ENCODE measurements at regions not wholly inside any gene's neighbourhood (a gene's known extent, or its start where the extent isn't known, plus 50 kb on each side); places are given as distances from the start of the nearest gene placed in this dataset.

DNA sequence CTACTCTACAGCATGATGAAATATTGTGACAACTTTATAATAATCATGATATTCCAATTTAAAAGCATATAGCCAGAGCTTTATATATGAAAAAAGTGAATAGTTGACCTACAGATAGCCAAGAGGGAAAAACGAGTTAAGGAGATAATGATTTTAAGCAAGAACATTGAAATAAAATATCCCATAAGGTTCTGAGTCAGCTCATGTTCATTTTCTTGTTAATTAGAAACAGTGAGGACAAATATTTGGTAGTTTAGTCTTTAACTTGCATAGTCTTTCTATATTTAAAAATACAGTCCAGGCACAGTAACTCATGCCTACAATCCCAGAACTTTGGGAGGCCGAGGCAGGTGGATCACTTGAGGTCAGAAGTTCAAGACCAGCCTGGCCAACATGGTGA, 55.8 kb upstream of the CDH6 start:
- DNase-seq = no peak

DNA sequence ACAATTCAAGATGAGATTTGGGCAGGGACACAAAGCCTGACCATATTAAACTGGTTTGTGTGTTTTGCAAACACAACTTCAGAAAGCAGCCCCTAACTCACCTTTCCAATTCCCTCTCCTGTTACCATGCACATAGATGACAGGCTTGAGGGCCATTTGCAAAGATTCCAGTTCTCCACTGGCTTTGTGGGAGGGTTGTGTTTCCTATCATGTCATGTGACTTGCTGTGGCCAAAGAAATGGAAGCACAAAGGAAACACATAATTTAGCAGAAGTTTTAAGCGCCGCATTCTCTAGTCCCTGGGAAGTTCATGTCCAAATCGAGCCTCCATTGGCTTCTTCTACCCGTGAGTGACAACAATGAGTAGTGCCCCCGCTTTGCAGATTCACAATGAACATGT, 57.9 kb upstream of the CDH6 start:
- no peak for DNase-seq

- no peak for DNase-seq
These were observed 60.0 kb upstream of the CDH6 start for GRCh38 chr5:31133488-31133887.

GRCh38 chr5:31131381-31131891, 62.0 kb upstream of the CDH6 start:
- DNase-seq = no peak

- no peak for DNase-seq
These were observed 62.8 kb upstream of the CDH6 start for GRCh38 chr5:31130676-31131075.

GRCh38 chr5:31124651-31125305, 68.7 kb upstream of the CDH6 start:
- no peak for DNase-seq

- no peak for DNase-seq
These were observed 69.5 kb upstream of the CDH6 start for GRCh38 chr5:31124026-31124425.

- no peak for DNase-seq
These were observed 70.2 kb upstream of the CDH6 start for GRCh38 chr5:31122998-31123951.

DNA sequence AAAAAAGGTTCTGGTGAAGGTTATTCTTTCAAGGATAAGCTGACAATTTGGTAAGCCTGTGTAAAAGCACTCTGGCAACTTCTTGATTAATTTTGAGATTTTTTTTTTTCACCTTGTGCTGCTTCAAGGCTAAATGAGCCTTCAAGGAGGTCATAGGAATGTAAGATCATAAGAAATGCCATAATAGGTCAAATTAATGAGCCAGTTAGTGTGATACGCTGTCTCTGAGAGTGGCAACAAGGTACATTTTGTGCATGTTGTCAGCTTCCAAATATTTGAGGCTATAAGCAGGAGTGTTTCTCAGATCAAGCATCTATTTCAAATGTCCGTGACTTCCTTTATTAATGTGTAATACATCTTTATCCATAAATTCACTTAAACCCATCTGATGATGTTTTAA, 72.3 kb upstream of the CDH6 start:
- no peak for DNase-seq

- no peak for DNase-seq
These were observed 72.9 kb upstream of the CDH6 start for GRCh38 chr5:31120642-31120948.

DNA sequence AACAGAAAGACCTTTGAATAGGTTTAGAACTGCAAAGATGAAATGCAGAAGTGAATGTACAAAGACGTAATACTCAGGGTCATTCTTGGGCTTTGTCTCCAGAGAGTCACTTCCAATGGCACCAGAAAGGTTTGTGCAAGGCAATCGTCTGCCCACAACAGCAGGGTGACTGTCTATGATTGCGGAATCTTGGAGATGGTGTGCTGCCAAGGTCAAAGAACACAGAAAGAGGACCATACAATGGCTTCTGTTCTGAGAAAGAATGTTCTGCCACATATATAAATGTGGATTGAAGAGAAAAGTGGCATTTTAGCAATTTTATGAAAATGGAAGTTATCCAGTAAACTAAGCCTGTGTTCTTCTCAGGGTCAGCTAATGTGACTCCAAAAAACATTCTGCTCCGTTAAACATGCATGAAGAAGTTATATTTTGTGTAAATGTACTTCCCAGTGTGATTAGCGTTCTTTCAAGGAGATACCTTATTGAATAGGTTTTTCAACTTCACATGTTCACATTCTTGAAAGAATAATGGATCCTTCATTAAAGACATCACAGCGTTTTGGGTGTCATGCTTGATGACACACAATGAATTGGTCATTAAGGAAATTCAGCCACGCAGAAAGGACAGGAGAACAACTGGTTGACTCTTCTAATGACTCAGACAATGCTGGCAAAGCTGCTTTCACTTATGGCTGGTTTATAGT, 73.4 kb upstream of the CDH6 start:
- no peak for DNase-seq

- no peak for DNase-seq
These were observed 76.9 kb upstream of the CDH6 start for GRCh38 chr5:31116466-31117031.

- no peak for DNase-seq
These were observed 78.7 kb upstream of the CDH6 start for GRCh38 chr5:31114817-31115216.

GRCh38 chr5:31113666-31114350, 79.7 kb upstream of the CDH6 start:
- no peak for DNase-seq

DNA sequence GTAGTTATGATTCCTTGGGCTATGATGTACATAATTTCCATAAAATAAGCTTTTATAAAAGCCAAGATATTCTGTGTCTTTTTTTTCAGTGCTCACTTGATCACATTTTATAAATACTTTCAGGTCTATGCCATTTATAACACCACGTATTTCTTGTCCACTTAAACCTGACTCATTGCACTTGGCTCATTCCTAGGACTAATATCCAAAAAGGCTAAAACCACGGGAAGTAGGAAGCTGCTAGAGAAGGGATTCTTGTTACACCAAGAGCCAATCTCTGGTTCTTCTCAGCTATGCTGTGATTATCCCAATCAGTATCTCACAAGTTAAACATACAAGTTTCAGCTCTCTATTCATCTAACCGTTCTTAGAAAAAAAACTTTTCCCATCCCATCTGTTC, 80.4 kb upstream of the CDH6 start:
- no peak for DNase-seq

DNA sequence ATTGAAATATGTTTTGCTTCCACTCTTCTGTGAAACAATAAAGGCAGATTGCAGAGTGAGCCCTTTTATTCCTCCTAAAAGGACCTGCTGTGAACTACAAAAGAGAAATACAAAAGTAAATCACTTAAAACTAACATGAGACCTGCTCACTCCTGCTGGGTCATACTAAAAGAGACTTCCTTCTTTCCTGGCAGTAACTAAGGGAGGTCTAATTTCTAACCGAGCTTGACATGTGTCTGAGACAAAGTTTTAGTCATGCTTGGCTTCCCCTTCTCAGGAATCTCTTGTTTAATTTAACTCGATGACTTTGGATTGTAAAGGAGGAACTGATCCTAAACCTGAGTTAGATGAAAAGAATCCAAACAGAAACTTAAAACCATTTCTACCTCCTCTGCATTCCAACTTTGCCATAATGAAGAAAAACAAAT, 86.4 kb upstream of the CDH6 start:
- DNase-seq = no peak

- no peak for DNase-seq
These were observed 86.8 kb upstream of the CDH6 start for GRCh38 chr5:31106691-31107090.

DNA sequence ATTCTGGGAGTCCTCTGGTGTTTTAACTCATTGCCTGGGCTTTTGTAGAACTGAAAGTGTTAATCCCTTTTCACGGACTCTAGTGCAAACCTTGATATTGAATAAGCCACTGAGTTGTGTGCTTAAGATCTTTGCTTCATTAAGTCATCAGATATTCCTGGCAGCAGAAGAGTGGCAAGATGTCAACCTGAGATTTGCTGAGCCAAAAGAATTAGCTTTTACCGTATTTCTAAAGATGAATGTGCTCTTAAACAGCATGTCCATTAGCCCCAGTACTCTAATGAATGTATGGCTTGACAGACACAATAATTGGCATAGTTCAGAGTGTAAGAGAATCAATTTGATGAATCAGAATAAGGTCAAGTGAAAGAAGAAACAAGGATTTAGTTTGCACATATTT, 87.2 kb upstream of the CDH6 start:
- DNase-seq = no peak

GRCh38 chr5:31104775-31105174, 88.7 kb upstream of the CDH6 start:
- no peak for DNase-seq

GRCh38 chr5:31100781-31101310, 92.6 kb upstream of the CDH6 start:
- DNase-seq = no peak

- DNase-seq = no peak
These were observed 93.4 kb upstream of the CDH6 start for GRCh38 chr5:31100047-31100575.

DNA sequence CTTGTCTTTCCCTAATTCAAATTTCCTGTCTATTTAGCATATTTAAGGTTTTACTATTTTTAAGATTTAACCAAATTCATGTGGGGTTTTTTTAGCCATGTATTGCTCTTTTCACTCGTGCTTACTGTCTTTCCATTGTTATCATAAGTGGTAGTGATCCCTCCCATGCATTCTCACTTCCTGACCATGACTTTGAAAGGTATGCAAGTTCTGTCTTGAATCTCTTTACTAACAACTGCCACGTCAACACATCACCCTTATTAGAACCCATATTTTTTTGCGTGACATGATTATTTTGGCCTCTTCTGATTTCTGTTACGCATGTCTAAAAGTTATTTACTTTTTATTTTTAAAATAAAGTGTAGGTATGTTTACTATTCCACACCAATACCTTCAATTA, 94.7 kb upstream of the CDH6 start:
- DNase-seq = no peak
